GM19455 (cell line): ENCODE measurements at regions not wholly inside any gene's neighbourhood (a gene's known extent, or its start where the extent isn't known, plus 50 kb on each side); places are given as distances from the start of the nearest gene placed in this dataset.

ENCODE experiments used
- ATAC-seq: cut with Tn5 transposase; IDR thresholded peaks from one replicate; pipeline ENCODE4 v1.9.1; 2021; ENCODE audit not compliant: unreplicated experiment

GRCh38 chr10:3848775-3849635, 64.0 kb upstream of the KLF6 start:
- ATAC-seq: no peak

- no peak for ATAC-seq
Measured at GRCh38 chr10:3848005-3848774, 63.2 kb upstream of the KLF6 start.

GRCh38 chr10:3846736-3847135, 61.7 kb upstream of the KLF6 start:
- no peak for ATAC-seq

GRCh38 chr10:3844491-3845025, 59.5 kb upstream of the KLF6 start:
- ATAC-seq: no peak

GRCh38 chr10:3838460-3839437, 53.7 kb upstream of the KLF6 start:
- ATAC-seq: no peak

GRCh38 chr10:3837647-3838459, 52.8 kb upstream of the KLF6 start:
- no peak for ATAC-seq

DNA sequence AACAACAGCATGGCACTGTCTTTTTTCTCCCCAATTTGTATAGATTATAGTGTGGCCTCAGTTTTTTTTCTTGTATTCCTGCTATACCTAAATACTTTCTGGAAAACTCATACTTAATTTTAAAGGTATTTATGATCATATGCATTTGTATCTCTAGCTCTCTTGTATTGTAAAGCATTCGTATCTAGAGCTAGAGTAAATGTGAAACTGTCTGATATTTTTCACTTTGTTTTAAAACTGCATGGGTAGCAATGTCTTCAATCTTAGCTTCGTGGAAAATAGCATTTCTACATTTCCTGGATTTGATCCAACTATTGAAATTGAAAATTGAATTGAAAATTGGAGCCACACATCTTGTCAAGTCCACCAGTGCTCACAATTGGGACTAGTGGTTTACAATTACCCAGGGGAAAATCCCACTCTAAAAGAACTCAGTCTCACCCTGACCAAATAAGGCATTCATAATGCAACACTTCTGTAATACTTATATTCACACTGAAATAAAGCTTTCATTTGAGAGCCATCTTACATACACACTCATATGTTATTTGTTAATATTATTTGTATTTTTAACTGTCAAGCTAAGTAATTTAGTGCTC, 51.3 kb upstream of the KLF6 start:
- ATAC-seq: no peak

- no peak for ATAC-seq
Measured at GRCh38 chr10:3835770-3836169, 50.8 kb upstream of the KLF6 start.

- no peak for ATAC-seq
Measured at GRCh38 chr10:3834947-3835346, 49.9 kb upstream of the KLF6 start.
